ENCODE measurements at regions not wholly inside any gene's neighbourhood (a gene's known extent, or its start where the extent isn't known, plus 50 kb on each side); places are given as distances from the start of the nearest gene placed in this dataset.

DNA sequence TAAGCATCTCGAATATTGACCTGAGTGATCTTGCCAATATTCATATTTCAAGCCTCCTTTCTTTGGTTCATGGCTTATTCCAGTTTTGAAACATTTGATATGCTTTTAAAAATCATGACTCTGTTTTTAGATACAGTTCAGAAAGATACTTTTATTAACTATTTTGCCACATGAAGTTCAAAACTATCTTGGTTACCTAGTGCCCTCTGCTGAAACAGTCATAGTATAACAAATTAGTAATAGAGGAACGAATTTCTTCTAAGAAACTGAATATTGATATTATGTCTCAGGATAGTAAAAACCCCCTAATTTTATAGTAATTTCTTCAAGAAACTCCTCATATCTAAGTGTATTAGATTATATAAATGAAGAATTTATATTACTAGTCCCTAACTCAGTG is 52.6 kb upstream of the RC3H1 start:
- H3K4me1 ChIP-seq, result no peaks in the 10 kb centered on the region
- DNase-seq (no peak), ATAC-seq (ENCODE audit: low FRiP score in 2 of 2) (no peak)
- no peak overlapping the region for H3K27ac ChIP-seq
- H3K9me3 ChIP-seq, result no peaks in the 10 kb centered on the region
- 31 to 33% methylated on average over 2 of the region's 2 CpGs for WGBS, 2 donors
- TF ChIP-seq, protein P1, sequence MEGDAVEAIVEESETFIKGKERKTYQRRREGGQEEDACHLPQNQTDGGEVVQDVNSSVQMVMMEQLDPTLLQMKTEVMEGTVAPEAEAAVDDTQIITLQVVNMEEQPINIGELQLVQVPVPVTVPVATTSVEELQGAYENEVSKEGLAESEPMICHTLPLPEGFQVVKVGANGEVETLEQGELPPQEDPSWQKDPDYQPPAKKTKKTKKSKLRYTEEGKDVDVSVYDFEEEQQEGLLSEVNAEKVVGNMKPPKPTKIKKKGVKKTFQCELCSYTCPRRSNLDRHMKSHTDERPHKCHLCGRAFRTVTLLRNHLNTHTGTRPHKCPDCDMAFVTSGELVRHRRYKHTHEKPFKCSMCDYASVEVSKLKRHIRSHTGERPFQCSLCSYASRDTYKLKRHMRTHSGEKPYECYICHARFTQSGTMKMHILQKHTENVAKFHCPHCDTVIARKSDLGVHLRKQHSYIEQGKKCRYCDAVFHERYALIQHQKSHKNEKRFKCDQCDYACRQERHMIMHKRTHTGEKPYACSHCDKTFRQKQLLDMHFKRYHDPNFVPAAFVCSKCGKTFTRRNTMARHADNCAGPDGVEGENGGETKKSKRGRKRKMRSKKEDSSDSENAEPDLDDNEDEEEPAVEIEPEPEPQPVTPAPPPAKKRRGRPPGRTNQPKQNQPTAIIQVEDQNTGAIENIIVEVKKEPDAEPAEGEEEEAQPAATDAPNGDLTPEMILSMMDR (IDR thresholded peaks at IDR 0.05), result peak in 3 of 6 experiments; percentile 12 to 30 (median 25)
- TF ChIP-seq EP300 (IDR thresholded peaks at IDR 0.05), result no peak
- TF ChIP-seq POLR2AphosphoS5 (IDR thresholded peaks at IDR 0.05), result no peak
- TF ChIP-seq POLR2A (IDR thresholded peaks at IDR 0.05), result no peak
- no peaks in the 10 kb centered on the region for H3K36me3 ChIP-seq
- H3K27me3 ChIP-seq, result no peaks in the 10 kb centered on the region
- no peak overlapping the region for H3K4me3 ChIP-seq

DNA sequence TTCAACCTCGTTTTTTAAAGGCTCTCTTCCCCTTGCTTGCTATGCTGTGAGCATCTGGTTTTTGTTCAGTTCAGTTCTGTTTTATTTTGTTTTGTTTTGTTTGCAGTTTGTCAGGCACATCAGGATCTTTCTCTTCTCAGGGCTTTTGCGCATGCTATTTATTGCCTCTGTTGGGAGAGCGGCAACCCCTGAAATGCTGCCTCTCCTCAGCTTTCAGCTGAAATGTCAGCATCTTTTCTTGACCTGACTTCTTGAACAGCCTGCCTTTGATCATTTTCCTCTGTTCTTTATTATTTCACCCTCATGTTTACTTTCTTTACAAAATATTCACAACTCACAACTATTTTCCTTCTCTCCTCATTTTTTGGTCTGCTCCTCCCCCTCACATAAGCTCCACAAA is 50.4 kb upstream of the RC3H1 start:
- Histone ChIP-seq H3K27me3 (no peaks in the 10 kb centered on the region), H3K4me1 (no peaks in the 10 kb centered on the region), H3K4me3 (no peak overlapping the region), H3K27ac (no peak overlapping the region), H3K36me3 (no peaks in the 10 kb centered on the region), H3K9me3 (no peaks in the 10 kb centered on the region)
- WGBS, 2 donors, result 75 to 78% methylated on average over 3 of the region's 3 CpGs
- DNase-seq (no peak), ATAC-seq (ENCODE audit: low FRiP score in 2 of 2) (no peak)
- TF ChIP-seq POLR2AphosphoS5 (IDR thresholded peaks at IDR 0.05) (no peak), EP300 (IDR thresholded peaks at IDR 0.05) (no peak), POLR2A (IDR thresholded peaks at IDR 0.05) (no peak)
- TF ChIP-seq, protein P1 (IDR thresholded peaks at IDR 0.05), result no peak

All from upper lobe of left lung (tissue), 6 donors.